ENCODE measurements at regions not wholly inside any gene's neighbourhood (a gene's known extent, or its start where the extent isn't known, plus 50 kb on each side); places are given as distances from the start of the nearest gene placed in this dataset.
"Not testable (repeated sequence)": the region's sequence is repeated elsewhere in the genome, so short reads cannot be mapped to it uniquely, and the experiment has no call there.

DNA sequence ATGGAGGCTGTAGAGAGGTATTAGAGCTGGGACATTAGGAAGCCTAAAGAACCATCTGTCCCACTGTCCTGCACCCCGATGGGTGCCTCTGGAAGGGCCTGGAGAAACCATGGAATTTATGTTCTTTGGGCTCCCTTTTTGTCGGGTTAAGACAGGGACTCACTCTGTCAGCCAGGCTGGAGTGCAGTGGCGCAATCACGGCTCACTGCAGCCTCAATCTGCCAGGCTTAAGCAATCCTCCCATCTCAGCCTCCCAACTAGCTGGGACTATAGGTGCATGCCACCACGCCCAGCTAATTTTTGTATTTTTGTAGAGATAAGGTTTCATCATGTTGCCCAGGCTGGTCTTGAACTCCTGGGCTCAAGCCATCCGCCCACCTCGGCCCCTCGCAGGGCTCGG is 78.2 kb upstream of the KDM7A start:
- not testable (repeated sequence) for TF ChIP-seq EP300, POLR2A, POLR2AphosphoS5 (IDR thresholded peaks at IDR 0.05)
- TF ChIP-seq, protein P1, sequence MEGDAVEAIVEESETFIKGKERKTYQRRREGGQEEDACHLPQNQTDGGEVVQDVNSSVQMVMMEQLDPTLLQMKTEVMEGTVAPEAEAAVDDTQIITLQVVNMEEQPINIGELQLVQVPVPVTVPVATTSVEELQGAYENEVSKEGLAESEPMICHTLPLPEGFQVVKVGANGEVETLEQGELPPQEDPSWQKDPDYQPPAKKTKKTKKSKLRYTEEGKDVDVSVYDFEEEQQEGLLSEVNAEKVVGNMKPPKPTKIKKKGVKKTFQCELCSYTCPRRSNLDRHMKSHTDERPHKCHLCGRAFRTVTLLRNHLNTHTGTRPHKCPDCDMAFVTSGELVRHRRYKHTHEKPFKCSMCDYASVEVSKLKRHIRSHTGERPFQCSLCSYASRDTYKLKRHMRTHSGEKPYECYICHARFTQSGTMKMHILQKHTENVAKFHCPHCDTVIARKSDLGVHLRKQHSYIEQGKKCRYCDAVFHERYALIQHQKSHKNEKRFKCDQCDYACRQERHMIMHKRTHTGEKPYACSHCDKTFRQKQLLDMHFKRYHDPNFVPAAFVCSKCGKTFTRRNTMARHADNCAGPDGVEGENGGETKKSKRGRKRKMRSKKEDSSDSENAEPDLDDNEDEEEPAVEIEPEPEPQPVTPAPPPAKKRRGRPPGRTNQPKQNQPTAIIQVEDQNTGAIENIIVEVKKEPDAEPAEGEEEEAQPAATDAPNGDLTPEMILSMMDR (IDR thresholded peaks at IDR 0.05): not testable (repeated sequence)
